ENCODE measurements at regions not wholly inside any gene's neighbourhood (a gene's known extent, or its start where the extent isn't known, plus 50 kb on each side); places are given as distances from the start of the nearest gene placed in this dataset.

- no peaks in the 10 kb centered on the region for H3K9me3 ChIP-seq (ENCODE audit: control insufficient read depth, low read depth, low read length)
- no peak overlapping the region for H3K4me3 ChIP-seq (ENCODE audit: low read length)
- no peaks in the 10 kb centered on the region for H3K36me3 ChIP-seq (ENCODE audit: control insufficient read depth, low read depth, low read length)
- H3K27ac ChIP-seq (ENCODE audit: low read length), result no peak overlapping the region
- H3K9ac ChIP-seq (ENCODE audit: low read length), result no peak overlapping the region
- H3K4me1 ChIP-seq (ENCODE audit: control insufficient read depth, low read depth, low read length), result peaks cover 7% of the 10 kb centered on the region
- no peaks in the 10 kb centered on the region for H3K27me3 ChIP-seq (ENCODE audit: control insufficient read depth, insufficient read depth, low read length)
These were observed 266.5 kb downstream of the ELAVL2 start for GRCh38 chr9:23559522-23559921.

DNA sequence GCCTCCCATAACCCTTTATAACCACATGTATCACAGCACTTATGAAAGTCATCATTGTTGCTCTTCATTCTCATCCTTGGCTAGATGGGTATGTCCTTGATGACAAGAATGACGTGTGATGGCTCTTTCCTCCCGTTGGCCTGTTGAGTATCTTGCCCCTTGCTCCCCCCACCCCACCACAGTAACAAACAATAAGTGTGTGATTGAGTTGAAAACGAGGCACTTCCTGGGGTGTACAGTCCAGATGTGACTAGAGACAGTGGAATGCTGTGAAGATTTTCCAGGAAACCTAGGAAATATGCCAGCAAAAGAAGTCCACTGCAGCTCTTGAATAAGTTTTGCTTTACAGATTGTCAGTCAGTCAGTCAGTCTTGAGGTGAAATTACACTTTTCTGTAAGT lies 262.5 kb downstream of the ELAVL2 start:
- no peak overlapping the region for H3K27ac ChIP-seq (ENCODE audit: low read length)
- no peaks in the 10 kb centered on the region for H3K36me3 ChIP-seq (ENCODE audit: control insufficient read depth, low read depth, low read length)
- no peak overlapping the region for H3K9ac ChIP-seq (ENCODE audit: low read length)
- no peaks in the 10 kb centered on the region for H3K27me3 ChIP-seq (ENCODE audit: control insufficient read depth, insufficient read depth, low read length)
- no peak overlapping the region for H3K4me3 ChIP-seq (ENCODE audit: low read length)
- no peaks in the 10 kb centered on the region for H3K4me1 ChIP-seq (ENCODE audit: control insufficient read depth, low read depth, low read length)
- no peaks in the 10 kb centered on the region for H3K9me3 ChIP-seq (ENCODE audit: control insufficient read depth, low read depth, low read length)

- Histone ChIP-seq H3K27me3 (ENCODE audit: control insufficient read depth, insufficient read depth, low read length) (no peaks in the 10 kb centered on the region), H3K4me1 (ENCODE audit: control insufficient read depth, low read depth, low read length) (peaks cover 10% of the 10 kb centered on the region), H3K9ac (ENCODE audit: low read length) (no peak overlapping the region), H3K4me3 (ENCODE audit: low read length) (no peak overlapping the region), H3K36me3 (ENCODE audit: control insufficient read depth, low read depth, low read length) (no peaks in the 10 kb centered on the region), H3K27ac (ENCODE audit: low read length) (no peak overlapping the region), H3K9me3 (ENCODE audit: control insufficient read depth, low read depth, low read length) (no peaks in the 10 kb centered on the region)
These were observed 258.4 kb downstream of the ELAVL2 start for GRCh38 chr9:23567516-23568165.

DNA sequence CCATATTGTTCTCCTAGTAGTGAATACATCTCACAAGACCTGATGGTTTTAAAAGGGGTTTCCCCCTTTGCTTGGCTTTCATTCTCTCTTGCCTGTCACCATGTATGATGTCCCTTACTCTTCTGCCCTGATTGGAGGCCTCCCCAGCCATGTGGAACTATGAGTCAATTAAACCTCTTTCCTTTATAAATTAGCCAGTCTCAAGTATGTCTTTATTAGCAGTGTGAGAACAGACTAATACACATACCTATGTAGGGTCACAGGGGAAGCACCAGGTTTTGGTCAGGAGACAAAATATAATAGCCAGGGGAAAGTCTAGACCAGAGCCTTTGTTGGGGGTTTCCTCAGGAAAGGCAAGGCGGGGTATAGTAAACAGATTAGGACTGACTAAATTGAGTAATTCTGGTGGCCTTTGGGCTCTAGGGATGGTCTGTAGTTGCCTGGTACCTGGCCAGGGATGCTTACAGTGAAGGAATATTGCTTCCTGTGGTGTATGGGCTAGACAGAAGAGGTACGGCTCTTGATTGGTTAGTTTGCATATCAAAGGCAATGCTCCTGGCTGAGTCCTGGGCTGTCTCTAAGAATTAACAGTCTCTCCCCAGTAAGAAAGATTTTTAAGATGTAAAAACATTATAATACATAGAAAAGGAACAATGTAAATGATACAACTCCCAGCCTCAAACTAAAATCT lies 254.5 kb downstream of the ELAVL2 start:
- Histone ChIP-seq H3K9ac (ENCODE audit: low read length) (no peak overlapping the region), H3K36me3 (ENCODE audit: control insufficient read depth, low read depth, low read length) (no peaks in the 10 kb centered on the region), H3K4me3 (ENCODE audit: low read length) (no peak overlapping the region), H3K27ac (ENCODE audit: low read length) (no peak overlapping the region), H3K4me1 (ENCODE audit: control insufficient read depth, low read depth, low read length) (peaks cover 10% of the 10 kb centered on the region), H3K9me3 (ENCODE audit: control insufficient read depth, low read depth, low read length) (no peaks in the 10 kb centered on the region), H3K27me3 (ENCODE audit: control insufficient read depth, insufficient read depth, low read length) (no peaks in the 10 kb centered on the region)

DNA sequence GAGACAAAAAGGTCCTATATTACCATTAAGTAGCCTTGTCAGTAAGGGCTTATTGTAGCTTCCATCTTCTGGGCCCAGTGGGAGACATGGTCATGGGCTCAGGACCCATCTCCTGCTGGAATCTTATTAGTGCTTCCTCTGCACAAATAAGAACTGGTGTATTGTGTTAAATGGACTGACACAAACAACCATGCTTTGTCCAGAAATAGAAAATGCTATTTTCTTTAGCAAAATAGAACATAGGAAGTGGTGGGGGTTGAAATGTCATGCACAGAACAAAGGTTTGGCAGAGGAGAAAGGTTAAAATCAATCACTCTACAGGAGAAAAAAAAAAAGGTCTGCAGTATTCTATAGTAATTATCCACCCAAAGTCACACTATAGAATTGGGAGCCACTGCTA lies 252.2 kb downstream of the ELAVL2 start:
- Histone ChIP-seq H3K27ac (ENCODE audit: low read length) (no peak overlapping the region), H3K4me1 (ENCODE audit: control insufficient read depth, low read depth, low read length) (peaks cover 10% of the 10 kb centered on the region), H3K9ac (ENCODE audit: low read length) (no peak overlapping the region), H3K27me3 (ENCODE audit: control insufficient read depth, insufficient read depth, low read length) (no peaks in the 10 kb centered on the region), H3K36me3 (ENCODE audit: control insufficient read depth, low read depth, low read length) (no peaks in the 10 kb centered on the region), H3K4me3 (ENCODE audit: low read length) (no peak overlapping the region), H3K9me3 (ENCODE audit: control insufficient read depth, low read depth, low read length) (no peaks in the 10 kb centered on the region)

- H3K36me3 ChIP-seq (ENCODE audit: control insufficient read depth, low read depth, low read length), result no peaks in the 10 kb centered on the region
- no peaks in the 10 kb centered on the region for H3K27me3 ChIP-seq (ENCODE audit: control insufficient read depth, insufficient read depth, low read length)
- H3K27ac ChIP-seq (ENCODE audit: low read length), result no peak overlapping the region
- H3K9ac ChIP-seq (ENCODE audit: low read length), result no peak overlapping the region
- H3K9me3 ChIP-seq (ENCODE audit: control insufficient read depth, low read depth, low read length), result no peaks in the 10 kb centered on the region
- H3K4me1 ChIP-seq (ENCODE audit: control insufficient read depth, low read depth, low read length), result no peaks in the 10 kb centered on the region
- H3K4me3 ChIP-seq (ENCODE audit: low read length), result no peak overlapping the region
These were observed 248.4 kb downstream of the ELAVL2 start for GRCh38 chr9:23577611-23578010.

- no peaks in the 10 kb centered on the region for H3K4me1 ChIP-seq (ENCODE audit: control insufficient read depth, low read depth, low read length)
- no peak overlapping the region for H3K4me3 ChIP-seq (ENCODE audit: low read length)
- H3K9ac ChIP-seq (ENCODE audit: low read length), result no peak overlapping the region
- no peaks in the 10 kb centered on the region for H3K27me3 ChIP-seq (ENCODE audit: control insufficient read depth, insufficient read depth, low read length)
- no peak overlapping the region for H3K27ac ChIP-seq (ENCODE audit: low read length)
- no peaks in the 10 kb centered on the region for H3K9me3 ChIP-seq (ENCODE audit: control insufficient read depth, low read depth, low read length)
- H3K36me3 ChIP-seq (ENCODE audit: control insufficient read depth, low read depth, low read length), result no peaks in the 10 kb centered on the region
These were observed 244.1 kb downstream of the ELAVL2 start for GRCh38 chr9:23581931-23582330.

- Histone ChIP-seq H3K4me3 (ENCODE audit: low read length) (no peak overlapping the region), H3K9ac (ENCODE audit: low read length) (no peak overlapping the region), H3K36me3 (ENCODE audit: control insufficient read depth, low read depth, low read length) (no peaks in the 10 kb centered on the region), H3K27ac (ENCODE audit: low read length) (no peak overlapping the region), H3K4me1 (ENCODE audit: control insufficient read depth, low read depth, low read length) (no peaks in the 10 kb centered on the region), H3K9me3 (ENCODE audit: control insufficient read depth, low read depth, low read length) (no peaks in the 10 kb centered on the region), H3K27me3 (ENCODE audit: control insufficient read depth, insufficient read depth, low read length) (no peaks in the 10 kb centered on the region)
These were observed 243.2 kb downstream of the ELAVL2 start for GRCh38 chr9:23582836-23583235.

- no peak overlapping the region for H3K4me3 ChIP-seq (ENCODE audit: low read length)
- no peaks in the 10 kb centered on the region for H3K27me3 ChIP-seq (ENCODE audit: control insufficient read depth, insufficient read depth, low read length)
- H3K36me3 ChIP-seq (ENCODE audit: control insufficient read depth, low read depth, low read length), result no peaks in the 10 kb centered on the region
- no peaks in the 10 kb centered on the region for H3K9me3 ChIP-seq (ENCODE audit: control insufficient read depth, low read depth, low read length)
- H3K9ac ChIP-seq (ENCODE audit: low read length), result no peak overlapping the region
- H3K4me1 ChIP-seq (ENCODE audit: control insufficient read depth, low read depth, low read length), result peaks cover 6% of the 10 kb centered on the region
- H3K27ac ChIP-seq (ENCODE audit: low read length), result no peak overlapping the region
These were observed 239.1 kb downstream of the ELAVL2 start for GRCh38 chr9:23586906-23587305.

DNA sequence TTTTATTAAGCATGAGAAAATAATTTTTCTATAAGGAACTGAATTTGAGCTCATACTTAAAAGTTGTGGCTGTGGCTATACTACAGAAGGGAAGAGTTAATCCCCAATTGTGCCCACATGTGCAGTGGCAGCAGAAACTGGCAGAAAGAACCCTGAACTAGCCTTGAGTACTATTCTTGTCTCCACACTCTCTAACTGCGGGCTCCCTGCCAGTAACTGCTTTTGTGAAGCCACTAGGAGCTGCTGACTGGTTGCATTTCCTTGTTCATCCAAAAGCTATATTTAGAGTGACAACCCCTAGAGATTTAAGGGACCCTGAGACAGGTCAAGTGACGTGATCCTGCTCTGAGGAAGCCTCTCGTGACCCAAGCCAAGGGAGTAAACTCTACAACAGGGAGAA lies 238.6 kb downstream of the ELAVL2 start:
- Histone ChIP-seq H3K9ac (ENCODE audit: low read length) (no peak overlapping the region), H3K36me3 (ENCODE audit: control insufficient read depth, low read depth, low read length) (no peaks in the 10 kb centered on the region), H3K27me3 (ENCODE audit: control insufficient read depth, insufficient read depth, low read length) (no peaks in the 10 kb centered on the region), H3K9me3 (ENCODE audit: control insufficient read depth, low read depth, low read length) (no peaks in the 10 kb centered on the region), H3K4me3 (ENCODE audit: low read length) (no peak overlapping the region), H3K4me1 (ENCODE audit: control insufficient read depth, low read depth, low read length) (peaks cover 8% of the 10 kb centered on the region), H3K27ac (ENCODE audit: low read length) (no peak overlapping the region)

- H3K9me3 ChIP-seq (ENCODE audit: control insufficient read depth, low read depth, low read length), result no peaks in the 10 kb centered on the region
- no peak overlapping the region for H3K9ac ChIP-seq (ENCODE audit: low read length)
- no peaks in the 10 kb centered on the region for H3K36me3 ChIP-seq (ENCODE audit: control insufficient read depth, low read depth, low read length)
- no peak overlapping the region for H3K27ac ChIP-seq (ENCODE audit: low read length)
- H3K4me1 ChIP-seq (ENCODE audit: control insufficient read depth, low read depth, low read length), result peaks cover 8% of the 10 kb centered on the region
- no peak overlapping the region for H3K4me3 ChIP-seq (ENCODE audit: low read length)
- H3K27me3 ChIP-seq (ENCODE audit: control insufficient read depth, insufficient read depth, low read length), result no peaks in the 10 kb centered on the region
These were observed 238.1 kb downstream of the ELAVL2 start for GRCh38 chr9:23587903-23588302.
